ENCODE measurements at regions not wholly inside any gene's neighbourhood (a gene's known extent, or its start where the extent isn't known, plus 50 kb on each side); places are given as distances from the start of the nearest gene placed in this dataset.

- TF ChIP-seq EZH2phosphoT487 (conservative IDR thresholded peaks at IDR 0.05; ENCODE audit: low read length) = no peak
- TF ChIP-seq, protein P1, sequence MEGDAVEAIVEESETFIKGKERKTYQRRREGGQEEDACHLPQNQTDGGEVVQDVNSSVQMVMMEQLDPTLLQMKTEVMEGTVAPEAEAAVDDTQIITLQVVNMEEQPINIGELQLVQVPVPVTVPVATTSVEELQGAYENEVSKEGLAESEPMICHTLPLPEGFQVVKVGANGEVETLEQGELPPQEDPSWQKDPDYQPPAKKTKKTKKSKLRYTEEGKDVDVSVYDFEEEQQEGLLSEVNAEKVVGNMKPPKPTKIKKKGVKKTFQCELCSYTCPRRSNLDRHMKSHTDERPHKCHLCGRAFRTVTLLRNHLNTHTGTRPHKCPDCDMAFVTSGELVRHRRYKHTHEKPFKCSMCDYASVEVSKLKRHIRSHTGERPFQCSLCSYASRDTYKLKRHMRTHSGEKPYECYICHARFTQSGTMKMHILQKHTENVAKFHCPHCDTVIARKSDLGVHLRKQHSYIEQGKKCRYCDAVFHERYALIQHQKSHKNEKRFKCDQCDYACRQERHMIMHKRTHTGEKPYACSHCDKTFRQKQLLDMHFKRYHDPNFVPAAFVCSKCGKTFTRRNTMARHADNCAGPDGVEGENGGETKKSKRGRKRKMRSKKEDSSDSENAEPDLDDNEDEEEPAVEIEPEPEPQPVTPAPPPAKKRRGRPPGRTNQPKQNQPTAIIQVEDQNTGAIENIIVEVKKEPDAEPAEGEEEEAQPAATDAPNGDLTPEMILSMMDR (IDR thresholded peaks at IDR 0.05; ENCODE audit: insufficient read depth, low read length, poor library complexity, severe bottlenecking) = no peak
Observed at GRCh38 chr4:137198791-137199190, 333.5 kb downstream of the PCDH18 start.

Data from SU-DHL-6 (cell line).